ENCODE measurements at regions not wholly inside any gene's neighbourhood (a gene's known extent, or its start where the extent isn't known, plus 50 kb on each side); places are given as distances from the start of the nearest gene placed in this dataset.

- TF ChIP-seq SMC3 (IDR thresholded peaks at IDR 0.05; ENCODE audit: low read depth, low read length) (no peak), TCF12 (IDR thresholded peaks at IDR 0.05) (no peak), RXRA (IDR thresholded peaks at IDR 0.05; ENCODE audit: borderline replicate concordance, low read depth) (no peak), MXI1 (IDR thresholded peaks at IDR 0.05; ENCODE audit: low read depth, low read length) (no peak), EZH2phosphoT487 (IDR thresholded peaks at IDR 0.05; ENCODE audit: borderline replicate concordance, low read depth) (no peak), GATA2 (CRISPR knock-in tag; IDR thresholded peaks at IDR 0.05) (no peak), SIN3A (IDR thresholded peaks at IDR 0.05; ENCODE audit: borderline replicate concordance, low read depth, low read length) (no peak), POLR2AphosphoS5 (IDR thresholded peaks at IDR 0.05; ENCODE audit: low read depth, low read length) (no peak)
Observed at GRCh38 chr15:88326924-88327323, 70.4 kb upstream of the NTRK3 start (continued).

DNA sequence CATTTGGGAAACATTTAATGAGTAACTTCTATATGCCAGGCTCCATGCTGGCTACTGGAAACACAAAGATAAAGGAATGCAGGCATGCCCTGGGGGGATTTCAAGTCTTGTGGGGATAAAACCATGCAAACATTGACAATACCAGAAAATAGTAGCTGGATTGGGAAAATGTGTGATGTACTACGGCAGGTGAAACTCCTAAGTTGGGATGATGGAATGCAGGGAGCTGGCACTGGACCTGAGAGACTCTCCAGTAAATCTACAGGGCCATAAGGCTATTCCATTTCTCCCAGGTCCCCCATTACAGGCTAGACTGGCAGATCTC lies 68.2 kb upstream of the NTRK3 start:
- ChIA-PET CTCF (interaction anchor here (1.1 kb wide), 1 partner anchor 14 kb away, joined by 3 read pairs; no protein-coding TSS in a partner anchor), POLR2A (no interaction called here)
- Histone ChIP-seq H4K20me1 (ENCODE audit: insufficient read depth) (no peaks in the 10 kb centered on the region), H3F3A (replicated peaks; ENCODE audit: insufficient read depth) (no peaks in the 10 kb centered on the region), H3K36me3 (replicated peaks in 1 of 2; ENCODE audit: control insufficient read depth in 1 of 2, insufficient read depth in 2 of 2, low read length in 1 of 2) (no peaks in the 10 kb centered on the region), H3K9ac (no peak overlapping the region), H3K27me3 (ENCODE audit: insufficient read depth) (no peaks in the 10 kb centered on the region), H2AFZ (ENCODE audit: low read depth) (no peak overlapping the region), H3K27ac (ENCODE audit: low read depth in 2 of 2, low read length in 1 of 2) (no peak overlapping the region), H3K4me3 (ENCODE audit: low read depth in 2 of 2, low read length in 1 of 2) (no peak overlapping the region), H3K4me1 (ENCODE audit: control insufficient read depth in 1 of 2, insufficient read depth in 2 of 2, low read depth in 1 of 2, low read length in 1 of 2) (no peaks in the 10 kb centered on the region), H3K9me3 (no peaks in the 10 kb centered on the region), H3K79me2 (ENCODE audit: insufficient read depth) (no peaks in the 10 kb centered on the region), H3K4me2 (no peak overlapping the region), H3K9me2 (no peaks in the 10 kb centered on the region)
- no peak for DNase-seq
- TF ChIP-seq, protein P1, sequence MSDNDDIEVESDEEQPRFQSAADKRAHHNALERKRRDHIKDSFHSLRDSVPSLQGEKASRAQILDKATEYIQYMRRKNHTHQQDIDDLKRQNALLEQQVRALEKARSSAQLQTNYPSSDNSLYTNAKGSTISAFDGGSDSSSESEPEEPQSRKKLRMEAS (IDR thresholded peaks at IDR 0.05; ENCODE audit: low read depth) = no peak
- WGBS (ENCODE audit: low lambda C conversion rate) = 15% methylated on average over 1 of the region's 1 CpG

- Histone ChIP-seq H4K20me1 (ENCODE audit: insufficient read depth) (no peaks in the 10 kb centered on the region), H3K79me2 (ENCODE audit: insufficient read depth) (no peaks in the 10 kb centered on the region), H3K4me2 (no peak overlapping the region), H3K4me1 (ENCODE audit: control insufficient read depth in 1 of 2, insufficient read depth in 2 of 2, low read depth in 1 of 2, low read length in 1 of 2) (no peaks in the 10 kb centered on the region), H3K36me3 (replicated peaks in 1 of 2; ENCODE audit: control insufficient read depth in 1 of 2, insufficient read depth in 2 of 2, low read length in 1 of 2) (no peaks in the 10 kb centered on the region), H3K27ac (ENCODE audit: low read depth in 2 of 2, low read length in 1 of 2) (no peak overlapping the region), H3K9me3 (no peaks in the 10 kb centered on the region), H3F3A (replicated peaks; ENCODE audit: insufficient read depth) (no peaks in the 10 kb centered on the region), H3K27me3 (ENCODE audit: insufficient read depth) (no peaks in the 10 kb centered on the region), H2AFZ (ENCODE audit: low read depth) (no peak overlapping the region), H3K9me2 (no peaks in the 10 kb centered on the region), H3K9ac (no peak overlapping the region), H3K4me3 (ENCODE audit: low read depth in 2 of 2, low read length in 1 of 2) (no peak overlapping the region)
- ChIA-PET CTCF (interaction anchor here (1.1 kb wide), 1 partner anchor 14 kb away, joined by 3 read pairs; no protein-coding TSS in a partner anchor), POLR2A (no interaction called here)
- TF ChIP-seq GATA2 (CRISPR knock-in tag; IDR thresholded peaks at IDR 0.05) (no peak), SMC3 (IDR thresholded peaks at IDR 0.05; ENCODE audit: low read depth, low read length) (no peak), TCF12 (IDR thresholded peaks at IDR 0.05) (no peak), GABPA (IDR thresholded peaks at IDR 0.05; ENCODE audit: low read depth) (no peak), YY1 (IDR thresholded peaks at IDR 0.05; ENCODE audit: low read depth) (no peak), MEF2A (IDR thresholded peaks at IDR 0.05; ENCODE audit: borderline replicate concordance, low read depth) (no peak), NRF1 (IDR thresholded peaks at IDR 0.05; ENCODE audit: low read depth, low read length) (no peak), CHD2 (IDR thresholded peaks at IDR 0.05; ENCODE audit: low read length, partially characterized antibody) (no peak), RXRA (IDR thresholded peaks at IDR 0.05; ENCODE audit: borderline replicate concordance, low read depth) (no peak), TAF1 (IDR thresholded peaks at IDR 0.05; ENCODE audit: borderline replicate concordance, low read depth, low read length) (no peak), FOSL2 (IDR thresholded peaks at IDR 0.05; ENCODE audit: borderline replicate concordance, low read depth) (no peak), EZH2phosphoT487 (IDR thresholded peaks at IDR 0.05; ENCODE audit: borderline replicate concordance, low read depth) (no peak), NFIC (IDR thresholded peaks at IDR 0.05; ENCODE audit: borderline replicate concordance) (no peak), EP300 (IDR thresholded peaks at IDR 0.05; ENCODE audit: borderline replicate concordance in 1 of 2, low read depth in 1 of 2, low read length in 1 of 2) (no peak)
- TF ChIP-seq, protein P2, sequence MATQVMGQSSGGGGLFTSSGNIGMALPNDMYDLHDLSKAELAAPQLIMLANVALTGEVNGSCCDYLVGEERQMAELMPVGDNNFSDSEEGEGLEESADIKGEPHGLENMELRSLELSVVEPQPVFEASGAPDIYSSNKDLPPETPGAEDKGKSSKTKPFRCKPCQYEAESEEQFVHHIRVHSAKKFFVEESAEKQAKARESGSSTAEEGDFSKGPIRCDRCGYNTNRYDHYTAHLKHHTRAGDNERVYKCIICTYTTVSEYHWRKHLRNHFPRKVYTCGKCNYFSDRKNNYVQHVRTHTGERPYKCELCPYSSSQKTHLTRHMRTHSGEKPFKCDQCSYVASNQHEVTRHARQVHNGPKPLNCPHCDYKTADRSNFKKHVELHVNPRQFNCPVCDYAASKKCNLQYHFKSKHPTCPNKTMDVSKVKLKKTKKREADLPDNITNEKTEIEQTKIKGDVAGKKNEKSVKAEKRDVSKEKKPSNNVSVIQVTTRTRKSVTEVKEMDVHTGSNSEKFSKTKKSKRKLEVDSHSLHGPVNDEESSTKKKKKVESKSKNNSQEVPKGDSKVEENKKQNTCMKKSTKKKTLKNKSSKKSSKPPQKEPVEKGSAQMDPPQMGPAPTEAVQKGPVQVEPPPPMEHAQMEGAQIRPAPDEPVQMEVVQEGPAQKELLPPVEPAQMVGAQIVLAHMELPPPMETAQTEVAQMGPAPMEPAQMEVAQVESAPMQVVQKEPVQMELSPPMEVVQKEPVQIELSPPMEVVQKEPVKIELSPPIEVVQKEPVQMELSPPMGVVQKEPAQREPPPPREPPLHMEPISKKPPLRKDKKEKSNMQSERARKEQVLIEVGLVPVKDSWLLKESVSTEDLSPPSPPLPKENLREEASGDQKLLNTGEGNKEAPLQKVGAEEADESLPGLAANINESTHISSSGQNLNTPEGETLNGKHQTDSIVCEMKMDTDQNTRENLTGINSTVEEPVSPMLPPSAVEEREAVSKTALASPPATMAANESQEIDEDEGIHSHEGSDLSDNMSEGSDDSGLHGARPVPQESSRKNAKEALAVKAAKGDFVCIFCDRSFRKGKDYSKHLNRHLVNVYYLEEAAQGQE (IDR thresholded peaks at IDR 0.05; ENCODE audit: low read depth, low read length) = no peak
- TF ChIP-seq, protein P3, sequence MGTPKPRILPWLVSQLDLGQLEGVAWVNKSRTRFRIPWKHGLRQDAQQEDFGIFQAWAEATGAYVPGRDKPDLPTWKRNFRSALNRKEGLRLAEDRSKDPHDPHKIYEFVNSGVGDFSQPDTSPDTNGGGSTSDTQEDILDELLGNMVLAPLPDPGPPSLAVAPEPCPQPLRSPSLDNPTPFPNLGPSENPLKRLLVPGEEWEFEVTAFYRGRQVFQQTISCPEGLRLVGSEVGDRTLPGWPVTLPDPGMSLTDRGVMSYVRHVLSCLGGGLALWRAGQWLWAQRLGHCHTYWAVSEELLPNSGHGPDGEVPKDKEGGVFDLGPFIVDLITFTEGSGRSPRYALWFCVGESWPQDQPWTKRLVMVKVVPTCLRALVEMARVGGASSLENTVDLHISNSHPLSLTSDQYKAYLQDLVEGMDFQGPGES (IDR thresholded peaks at IDR 0.05; ENCODE audit: low read depth, low read length) = no peak
- TF ChIP-seq, protein P1 (IDR thresholded peaks at IDR 0.05; ENCODE audit: low read depth) = no peak
- no peak for DNase-seq
- WGBS (ENCODE audit: low lambda C conversion rate) = 53% methylated on average over 11 of the region's 18 CpGs
Observed at GRCh38 chr15:88323976-88324740, 67.6 kb upstream of the NTRK3 start.

All from SK-N-SH (cell line).